Myocyte (in vitro differentiated cells): ENCODE measurements at regions not wholly inside any gene's neighbourhood (a gene's known extent, or its start where the extent isn't known, plus 50 kb on each side); places are given as distances from the start of the nearest gene placed in this dataset.

ENCODE experiments used
- DNase-seq: peaks from one replicate; pipeline ENCODE4 v3.0.0-alpha.2; 2012; ENCODE audit warnings: low read depth

DNA sequence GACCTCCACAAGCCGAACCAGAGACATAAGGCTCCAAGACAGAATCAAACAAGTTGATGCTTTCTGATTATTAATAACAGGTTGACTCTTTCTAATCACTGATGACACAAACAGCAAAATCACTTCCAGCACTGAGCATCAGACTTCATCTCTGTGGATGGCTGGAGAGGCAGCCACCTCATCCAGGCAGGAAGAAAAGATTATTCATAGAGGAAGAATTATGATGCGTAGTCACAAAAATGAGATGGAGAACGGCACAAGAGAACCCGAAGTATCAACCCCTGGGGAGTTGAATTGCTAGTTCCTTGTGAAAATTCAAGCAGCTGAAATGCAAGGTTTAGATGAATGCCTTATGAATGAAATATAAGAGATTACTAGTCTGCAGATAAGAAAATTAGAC is 49.9 kb upstream of the LMCD1 start:
- peak; percentile 23 for DNase-seq
